Osteocyte (in vitro differentiated cells): ENCODE measurements at regions not wholly inside any gene's neighbourhood (a gene's known extent, or its start where the extent isn't known, plus 50 kb on each side); places are given as distances from the start of the nearest gene placed in this dataset.

Experiments
- DNase-seq: peaks from one replicate; pipeline ENCODE4 v3.0.0; 2021; ENCODE audit warnings: mixed read lengths; ENCODE audit not compliant: unreplicated experiment; ENCODE audit errors: extremely low spot score
- H3K27ac Mint-ChIP-seq: one replicate; pipeline ENCODE4 v1.8.0; 2021; ENCODE audit warnings: mild to moderate bottlenecking, mixed read lengths; ENCODE audit not compliant: unreplicated experiment
- H3K27me3 Mint-ChIP-seq: one replicate; pipeline ENCODE4 v1.8.0; 2021; ENCODE audit warnings: mixed read lengths; ENCODE audit not compliant: unreplicated experiment
- H3K36me3 Mint-ChIP-seq: one replicate; pipeline ENCODE4 v1.8.0; 2021; ENCODE audit warnings: mixed read lengths; ENCODE audit not compliant: unreplicated experiment
- H3K4me1 Mint-ChIP-seq: one replicate; pipeline ENCODE4 v1.8.0; 2021; ENCODE audit warnings: mixed read lengths; ENCODE audit not compliant: unreplicated experiment
- H3K4me3 Mint-ChIP-seq: one replicate; pipeline ENCODE4 v1.8.0; 2021; ENCODE audit warnings: mild to moderate bottlenecking, moderate library complexity, mixed read lengths; ENCODE audit not compliant: unreplicated experiment
- H3K9me3 Mint-ChIP-seq: one replicate; pipeline ENCODE4 v1.8.0; 2021; ENCODE audit warnings: mixed read lengths; ENCODE audit not compliant: unreplicated experiment
- CTCF ChIP-seq: fragments of 200-600 bp; sonication (generic); IDR thresholded peaks from 2 replicates; pipeline ENCODE4 v1.5.0; 2021; ENCODE audit warnings: antibody characterized with exemption, mild to moderate bottlenecking, moderate library complexity

GRCh38 chr1:10848109-10848684, 51.8 kb upstream of the CASZ1 start:
- H3K9me3 Mint-ChIP-seq: peaks cover 14% of the 10 kb centered on the region
- H3K4me3 Mint-ChIP-seq: no peak overlapping the region
- H3K36me3 Mint-ChIP-seq: no peaks in the 10 kb centered on the region
- no peak for DNase-seq
- no peak for TF ChIP-seq CTCF
- H3K4me1 Mint-ChIP-seq: no peaks in the 10 kb centered on the region
- H3K27me3 Mint-ChIP-seq: peaks cover 42% of the 10 kb centered on the region
- no peak overlapping the region for H3K27ac Mint-ChIP-seq

GRCh38 chr1:10850026-10850425, 53.6 kb upstream of the CASZ1 start:
- Mint-ChIP-seq H3K9me3 (no peaks in the 10 kb centered on the region), H3K4me3 (no peak overlapping the region), H3K4me1 (no peaks in the 10 kb centered on the region), H3K36me3 (no peaks in the 10 kb centered on the region), H3K27me3 (peaks cover 26% of the 10 kb centered on the region), H3K27ac (no peak overlapping the region)
- no peak for TF ChIP-seq CTCF
- no peak for DNase-seq

DNA sequence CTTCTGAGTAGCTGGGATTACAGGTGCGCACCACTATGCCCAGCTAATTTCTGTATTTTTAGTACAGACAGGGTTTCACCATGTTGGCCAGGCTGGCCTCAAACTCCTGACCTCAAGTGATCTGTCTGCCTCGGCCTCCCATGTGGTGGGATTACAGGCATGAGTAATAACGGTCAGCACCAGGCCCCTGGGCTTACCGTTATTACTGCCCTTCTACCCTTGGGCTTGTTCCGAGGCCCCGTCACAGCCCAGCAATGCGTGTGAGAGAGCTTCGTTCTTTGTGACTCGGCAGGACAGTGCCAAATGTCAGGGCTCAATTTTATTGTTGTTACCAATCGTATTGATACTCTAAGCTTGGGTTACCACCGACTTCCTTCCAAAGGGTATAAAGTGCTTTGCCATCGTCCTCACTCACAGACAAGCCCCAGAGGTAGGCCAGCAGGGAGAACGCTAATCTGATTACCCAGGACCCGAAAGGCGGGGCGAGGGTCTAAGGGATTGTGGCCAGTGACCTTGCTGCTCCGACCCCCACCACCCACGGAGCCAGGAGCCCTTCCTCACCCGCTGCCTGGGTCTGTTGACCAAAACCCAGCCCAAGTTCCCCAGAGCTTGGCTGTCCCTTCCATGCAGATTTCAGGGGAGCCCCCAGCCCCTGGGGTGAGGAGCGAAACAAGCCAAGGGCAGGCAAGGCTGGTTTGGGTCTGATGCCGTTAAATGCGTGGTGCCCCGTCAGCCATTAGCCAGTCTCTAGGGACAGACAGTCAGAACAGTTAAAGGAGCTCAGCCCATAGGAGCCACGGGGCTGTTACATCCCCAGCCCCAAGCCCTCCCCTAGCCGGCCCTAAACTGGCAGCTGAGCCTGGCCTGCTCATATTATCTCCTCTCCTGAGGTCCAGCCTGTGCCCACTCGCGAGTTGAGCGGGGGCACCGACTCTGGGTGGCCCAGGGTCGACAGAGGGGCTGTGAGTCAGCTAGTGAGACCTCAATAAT, 54.9 kb upstream of the CASZ1 start:
- TF ChIP-seq CTCF: no peak
- H3K4me3 Mint-ChIP-seq: no peak overlapping the region
- H3K9me3 Mint-ChIP-seq: no peaks in the 10 kb centered on the region
- no peaks in the 10 kb centered on the region for H3K4me1 Mint-ChIP-seq
- DNase-seq: no peak
- no peak overlapping the region for H3K27ac Mint-ChIP-seq
- no peaks in the 10 kb centered on the region for H3K36me3 Mint-ChIP-seq
- H3K27me3 Mint-ChIP-seq: peaks cover 16% of the 10 kb centered on the region

DNA sequence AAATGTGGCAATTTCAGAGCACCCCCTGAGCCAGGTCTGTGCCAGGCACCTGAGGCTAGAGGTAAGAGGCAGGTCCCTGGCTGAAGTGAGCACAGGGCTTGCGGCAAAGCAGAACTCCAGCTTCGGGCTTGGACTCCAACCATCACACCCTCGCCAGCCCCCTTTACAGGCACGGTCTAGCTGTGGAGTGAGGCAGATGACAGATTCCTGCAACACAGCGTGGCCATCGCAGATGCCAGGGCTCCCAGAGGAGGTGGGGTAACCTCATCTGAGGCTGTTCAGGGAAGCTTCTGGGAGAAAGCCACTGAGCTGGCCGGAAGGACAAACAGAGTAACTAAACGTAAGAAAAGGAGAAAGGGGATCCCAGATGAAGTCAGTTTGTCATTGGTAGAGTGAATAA, 55.6 kb upstream of the CASZ1 start:
- no peaks in the 10 kb centered on the region for H3K4me1 Mint-ChIP-seq
- no peak for TF ChIP-seq CTCF
- no peak for DNase-seq
- H3K4me3 Mint-ChIP-seq: no peak overlapping the region
- H3K27me3 Mint-ChIP-seq: peaks cover 13% of the 10 kb centered on the region
- H3K27ac Mint-ChIP-seq: no peak overlapping the region
- H3K36me3 Mint-ChIP-seq: no peaks in the 10 kb centered on the region
- no peaks in the 10 kb centered on the region for H3K9me3 Mint-ChIP-seq

- H3K4me3 Mint-ChIP-seq: no peak overlapping the region
- no peak for DNase-seq
- no peaks in the 10 kb centered on the region for H3K9me3 Mint-ChIP-seq
- no peaks in the 10 kb centered on the region for H3K36me3 Mint-ChIP-seq
- no peak overlapping the region for H3K27ac Mint-ChIP-seq
- H3K4me1 Mint-ChIP-seq: no peaks in the 10 kb centered on the region
- no peak for TF ChIP-seq CTCF
- H3K27me3 Mint-ChIP-seq: peaks cover 15% of the 10 kb centered on the region
These were observed 56.0 kb upstream of the CASZ1 start for GRCh38 chr1:10852486-10852885.
